Right lobe of liver (tissue), 4 donors: ENCODE measurements at regions not wholly inside any gene's neighbourhood (a gene's known extent, or its start where the extent isn't known, plus 50 kb on each side); places are given as distances from the start of the nearest gene placed in this dataset.

Experiments used
- CTCF ChIP-seq, 4 donors: fragments of 200-600 bp in 3 of 4; fragments of 450-650 bp in 1 of 4; IDR thresholded peaks; one replicate each; pipeline versions ENCODE4 v1.5.1 to v1.8.0; 2016 to 2022; ENCODE audit warnings: antibody characterized with exemption in 4 of 4, mild to moderate bottlenecking in 2 of 4
- POLR2A ChIP-seq: fragments of 450-650 bp; IDR thresholded peaks from one replicate; pipeline ENCODE4 v1.6.1; 2017; ENCODE audit warnings: antibody characterized with exemption, mild to moderate bottlenecking
- donor health status: DM: no; HTN: no; CAD: no.
- donor health status: DM: no; HTN: no; CAD: no.
- donor health status: DM: no; HTN: yes; CAD: no.

GRCh38 chr6:113763876-113764275 is 93.3 kb upstream of the MARCKS start:
- TF ChIP-seq CTCF (IDR thresholded peaks at IDR 0.05): no peak
- TF ChIP-seq POLR2A: no peak
